Psoas muscle (tissue), 7 donors: ENCODE measurements at regions not wholly inside any gene's neighbourhood (a gene's known extent, or its start where the extent isn't known, plus 50 kb on each side); places are given as distances from the start of the nearest gene placed in this dataset.

ENCODE experiments used
- ATAC-seq, 4 donors: fragments of 200-7000 bp; cut with Tn5 transposase; one replicate each; pipeline ENCODE4 v1.9.1; 2020; ENCODE audit warnings: moderate library complexity in 3 of 4, mild to moderate bottlenecking in 2 of 4
- DNase-seq, 2 donors: peaks; one replicate each; pipeline ENCODE4 v3.0.0-alpha.2; 2020
- H3K27ac ChIP-seq: fragments of 200-600 bp; one replicate; pipeline ENCODE4 v1.8.0; 2022
- H3K27me3 ChIP-seq, 3 donors: fragments of 200-600 bp in 1 of 3; one replicate each; pipeline versions ENCODE4 v1.6.1 to v1.8.0; 2013 to 2022; ENCODE audit warnings: low read length in 2 of 3, mild to moderate bottlenecking in 2 of 3, moderate library complexity in 1 of 3; ENCODE audit not compliant: insufficient read depth in 3 of 3
- H3K36me3 ChIP-seq, 2 donors: fragments of 200-600 bp in 1 of 2; one replicate each; pipeline versions ENCODE4 v1.6.1 to v1.8.0; 2013 to 2022; ENCODE audit warnings: low read depth in 1 of 2, mild to moderate bottlenecking in 1 of 2, moderate library complexity in 1 of 2; ENCODE audit not compliant: insufficient read depth in 1 of 2
- H3K4me1 ChIP-seq: fragments of 200-600 bp; one replicate; pipeline ENCODE4 v1.8.0; 2022
- H3K4me3 ChIP-seq: fragments of 200-600 bp; one replicate; pipeline ENCODE4 v1.8.0; 2022; ENCODE audit warnings: mild to moderate bottlenecking
- H3K9me3 ChIP-seq: fragments of 200-600 bp; one replicate; pipeline ENCODE4 v1.8.0; 2022
- WGBS, 3 donors: extraction: QIAGEN DNeasy Blood & Tissue Kit; methylation state at CpG; one replicate each; pipeline versions ENCODE4 v1.1.6 to v1.1.7; 2013; 5-methylcytosine and 5-hydroxymethylcytosine counted together
- intact Hi-C, 2 donors: fragments of 100-400 bp; cut with DNase I; formaldehyde crosslinking; loops; one replicate each; pipeline versions ENCODE4 v1.11.0 to v1.14.2; 2022
- TF ChIP-seq, protein P1 (sequence below): fragments of 200-600 bp; IDR thresholded peaks from one replicate; pipeline ENCODE4 v1.8.0; 2022; ENCODE audit warnings: antibody characterized with exemption
- donor health status: healthy with polysubstance abuse.
- donor health status: DM: no; HTN: no; CAD: no; lungs with moderate emphysema.
- donor health status: Bipolar disorder and iron deficiency.
- donor health status: healthy.
- donor health status: DM: yes; HTN: yes; CAD: no.
- donor health status: DM: no; HTN: no; CAD: no.
- donor health status: DM: yes; HTN: yes; CAD: no.

DNA sequence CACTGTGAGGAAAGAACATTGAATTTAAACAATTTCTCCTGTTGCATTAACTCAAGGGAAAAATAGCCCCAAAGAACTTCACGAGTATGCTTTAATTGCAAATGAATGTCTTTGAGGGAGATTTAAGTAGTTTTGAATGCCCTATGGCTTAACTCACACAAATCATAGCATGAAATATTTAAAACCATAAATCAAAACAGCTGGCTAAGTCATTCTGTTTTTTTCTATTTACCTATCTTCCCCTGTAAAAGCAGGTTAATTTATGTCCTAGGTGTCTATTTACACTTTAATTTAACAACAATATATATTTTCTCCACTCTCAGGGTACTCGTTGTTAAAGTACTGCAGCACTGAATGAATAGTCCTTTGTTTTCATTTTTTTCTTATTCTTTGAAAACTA is 118.8 kb upstream of the PIEZO2 start:
- peaks cover 11% of the 10 kb centered on the region for H3K9me3 ChIP-seq
- no peak overlapping the region for H3K27ac ChIP-seq
- H3K4me3 ChIP-seq, result no peak overlapping the region
- WGBS, 3 donors, result 47 to 55% (median 50%) methylated on average over 2 of the region's 2 CpGs
- no peaks in the 10 kb centered on the region for H3K36me3 ChIP-seq
- no peak for DNase-seq
- intact Hi-C loops, result no loop called here
- TF ChIP-seq, protein P1, sequence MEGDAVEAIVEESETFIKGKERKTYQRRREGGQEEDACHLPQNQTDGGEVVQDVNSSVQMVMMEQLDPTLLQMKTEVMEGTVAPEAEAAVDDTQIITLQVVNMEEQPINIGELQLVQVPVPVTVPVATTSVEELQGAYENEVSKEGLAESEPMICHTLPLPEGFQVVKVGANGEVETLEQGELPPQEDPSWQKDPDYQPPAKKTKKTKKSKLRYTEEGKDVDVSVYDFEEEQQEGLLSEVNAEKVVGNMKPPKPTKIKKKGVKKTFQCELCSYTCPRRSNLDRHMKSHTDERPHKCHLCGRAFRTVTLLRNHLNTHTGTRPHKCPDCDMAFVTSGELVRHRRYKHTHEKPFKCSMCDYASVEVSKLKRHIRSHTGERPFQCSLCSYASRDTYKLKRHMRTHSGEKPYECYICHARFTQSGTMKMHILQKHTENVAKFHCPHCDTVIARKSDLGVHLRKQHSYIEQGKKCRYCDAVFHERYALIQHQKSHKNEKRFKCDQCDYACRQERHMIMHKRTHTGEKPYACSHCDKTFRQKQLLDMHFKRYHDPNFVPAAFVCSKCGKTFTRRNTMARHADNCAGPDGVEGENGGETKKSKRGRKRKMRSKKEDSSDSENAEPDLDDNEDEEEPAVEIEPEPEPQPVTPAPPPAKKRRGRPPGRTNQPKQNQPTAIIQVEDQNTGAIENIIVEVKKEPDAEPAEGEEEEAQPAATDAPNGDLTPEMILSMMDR, result no peak
- no peak for ATAC-seq
- no peaks in the 10 kb centered on the region for H3K4me1 ChIP-seq
- no peaks in the 10 kb centered on the region for H3K27me3 ChIP-seq

DNA sequence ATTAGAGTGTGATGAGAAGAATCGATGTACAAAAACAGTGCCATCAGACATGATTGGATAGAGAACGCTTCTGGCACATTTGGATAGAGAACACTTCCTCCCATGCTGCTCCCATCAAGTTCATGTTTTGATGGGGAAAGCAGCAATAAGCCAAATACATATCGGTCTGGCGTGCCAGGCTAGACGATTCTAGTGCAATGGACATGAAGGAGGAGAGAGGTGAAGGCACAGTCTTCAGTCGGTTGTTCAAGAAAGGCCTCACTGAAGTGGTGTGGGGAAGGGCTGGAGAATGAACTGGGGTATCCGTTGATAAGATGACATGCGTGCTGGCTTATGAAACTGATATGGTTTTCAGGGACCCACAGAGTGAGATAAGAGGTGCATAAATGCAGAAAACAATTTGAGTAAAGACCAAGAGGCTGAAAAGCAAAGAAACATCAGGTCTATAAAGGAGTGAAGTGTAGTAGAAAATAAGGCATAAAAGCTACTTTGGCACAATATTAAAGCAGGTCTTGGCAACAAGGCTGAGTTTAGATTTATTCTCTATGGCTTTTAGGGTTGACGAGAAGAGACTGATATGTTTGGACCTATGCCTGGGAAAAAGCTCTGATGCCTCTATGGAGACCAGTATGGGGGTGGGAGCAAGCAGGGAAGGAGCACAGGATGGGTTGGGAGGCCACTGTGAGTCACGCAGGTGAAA is 117.6 kb upstream of the PIEZO2 start:
- WGBS, 3 donors, result 65 to 67% (median 67%) methylated on average over 10 of the region's 10 CpGs
- DNase-seq (no peak), ATAC-seq (no peak)
- intact Hi-C loops, result no loop called here
- Histone ChIP-seq H3K4me3 (no peak overlapping the region), H3K27me3 (no peaks in the 10 kb centered on the region), H3K27ac (no peak overlapping the region), H3K36me3 (no peaks in the 10 kb centered on the region), H3K9me3 (peaks cover 11% of the 10 kb centered on the region), H3K4me1 (no peaks in the 10 kb centered on the region)
- TF ChIP-seq, protein P1, result no peak

DNA sequence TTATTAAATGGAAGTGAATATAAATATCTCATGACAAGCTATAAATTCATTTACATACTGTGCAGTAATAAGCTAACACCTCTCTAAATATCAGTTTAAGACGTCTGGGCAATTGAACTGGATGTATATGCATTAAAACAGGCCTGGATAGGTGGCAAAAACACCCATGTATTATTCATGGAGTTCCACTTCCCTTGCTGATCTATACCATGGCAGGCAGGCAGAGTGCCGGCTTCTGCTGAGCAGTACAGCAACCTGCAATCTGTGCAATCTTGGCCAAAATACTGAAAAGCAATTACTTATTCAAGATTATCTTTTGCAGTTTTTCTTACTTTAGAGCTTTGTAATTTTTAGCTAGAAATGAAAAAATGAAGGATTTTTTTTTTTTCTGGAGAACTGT is 112.1 kb upstream of the PIEZO2 start:
- no peak for DNase-seq
- WGBS, 3 donors, result 74 to 85% (median 82%) methylated on average over 2 of the region's 2 CpGs
- H3K4me3 ChIP-seq, result no peak overlapping the region
- TF ChIP-seq, protein P1, result no peak
- no peak overlapping the region for H3K27ac ChIP-seq
- H3K9me3 ChIP-seq, result peaks cover 11% of the 10 kb centered on the region
- intact Hi-C loops, result no loop called here
- H3K36me3 ChIP-seq, result no peaks in the 10 kb centered on the region
- no peaks in the 10 kb centered on the region for H3K4me1 ChIP-seq
- ATAC-seq, result no peak
- H3K27me3 ChIP-seq, result no peaks in the 10 kb centered on the region

DNA sequence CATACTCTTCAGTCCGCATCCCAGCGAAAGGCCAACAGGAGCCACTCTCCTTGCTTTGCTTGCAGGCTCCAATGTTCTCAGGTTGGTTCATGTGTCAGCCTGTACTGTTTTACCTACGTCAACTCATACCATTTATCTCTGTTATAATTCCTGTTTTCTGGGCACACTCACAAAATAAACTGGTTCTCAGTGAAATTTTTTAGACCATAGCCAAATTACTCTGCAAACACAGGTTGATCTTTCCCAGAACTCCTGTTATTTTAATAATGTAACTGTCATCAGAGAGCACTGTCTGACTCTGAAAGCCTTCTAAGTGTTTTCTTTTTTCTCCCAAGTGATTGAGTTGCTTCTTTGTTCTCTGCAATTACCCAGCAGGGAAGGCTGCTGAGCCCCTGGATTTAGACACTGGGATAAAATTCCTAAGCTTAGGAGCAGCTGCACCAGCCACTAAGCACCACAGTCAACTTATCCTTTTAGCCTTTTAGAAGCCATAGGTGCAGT is 111.6 kb upstream of the PIEZO2 start:
- Histone ChIP-seq H3K27me3 (no peaks in the 10 kb centered on the region), H3K36me3 (no peaks in the 10 kb centered on the region), H3K9me3 (peaks cover 11% of the 10 kb centered on the region), H3K4me3 (no peak overlapping the region), H3K4me1 (no peaks in the 10 kb centered on the region), H3K27ac (no peak overlapping the region)
- TF ChIP-seq, protein P1, result no peak
- WGBS, 3 donors, result 82 to 93% (median 88%) methylated on average over 3 of the region's 3 CpGs
- intact Hi-C loops, result no loop called here
- DNase-seq, result no peak
- no peak for ATAC-seq
